HEK293T (cell line): ENCODE measurements at regions not wholly inside any gene's neighbourhood (a gene's known extent, or its start where the extent isn't known, plus 50 kb on each side); places are given as distances from the start of the nearest gene placed in this dataset.
A peak's percentile ranks its signal among the peaks of the same experiment; 100 is the strongest.
"Not testable (repeated sequence)": the region's sequence is repeated elsewhere in the genome, so short reads cannot be mapped to it uniquely, and the experiment has no call there.

ENCODE experiments used
- CTCF ChIA-PET: fragments of 350-600 bp; formaldehyde crosslinking; extraction: SDS; loops from one replicate; lab custom pipeline; 2021; ENCODE audit warnings: antibody characterized with exemption, inconsistent platforms; lab: Yijun Ruan, JAX
- POLR2A ChIA-PET: fragments of 350-600 bp; formaldehyde crosslinking; extraction: SDS; loops from one replicate; lab custom pipeline; 2020; ENCODE audit warnings: antibody characterized with exemption, inconsistent platforms; lab: Yijun Ruan, JAX
- DNase-seq: peaks from one replicate; pipeline ENCODE4 v3.0.0; 2012; ENCODE audit warnings: mixed read lengths; ENCODE audit errors: extremely low spot score
- ARNT ChIP-seq: fragments of 450-650 bp; IDR thresholded peaks from 2 replicates; pipeline ENCODE4 v1.6.1; 2017; ENCODE audit warnings: mild to moderate bottlenecking
- BHLHE40 ChIP-seq: fragments of 450-650 bp; IDR thresholded peaks from 2 replicates; pipeline ENCODE4 v1.6.1; 2016; ENCODE audit warnings: mild to moderate bottlenecking, moderate library complexity, borderline replicate concordance
- CTBP1 ChIP-seq: fragments of 450-650 bp; IDR thresholded peaks from 2 replicates; pipeline ENCODE4 v1.6.1; 2016; ENCODE audit warnings: borderline replicate concordance
- ELF4 ChIP-seq: fragments of 450-650 bp; IDR thresholded peaks from 2 replicates; pipeline ENCODE4 v1.6.1; 2017; ENCODE audit warnings: antibody characterized with exemption
- FOXA1 ChIP-seq: fragments of 450-650 bp; IDR thresholded peaks from 2 replicates; pipeline ENCODE4 v1.6.1; 2016; ENCODE audit warnings: mild to moderate bottlenecking
- FOXK2 ChIP-seq: fragments of 450-650 bp; IDR thresholded peaks from 2 replicates; pipeline ENCODE4 v1.6.1; 2016; ENCODE audit warnings: mild to moderate bottlenecking
- FOXM1 ChIP-seq: fragments of 450-650 bp; IDR thresholded peaks from 2 replicates; pipeline ENCODE4 v1.6.1; 2017; ENCODE audit warnings: mild to moderate bottlenecking, borderline replicate concordance
- HDGF ChIP-seq: fragments of 450-650 bp; IDR thresholded peaks from 2 replicates; pipeline ENCODE4 v1.6.1; 2017; ENCODE audit warnings: antibody characterized with exemption, borderline replicate concordance
- L3MBTL2 ChIP-seq: fragments of 450-650 bp; conservative IDR thresholded peaks from 2 replicates; pipeline ENCODE4 v1.6.1; 2016; ENCODE audit warnings: mild to moderate bottlenecking
- LEF1 ChIP-seq: fragments of 450-650 bp; IDR thresholded peaks from 2 replicates; pipeline ENCODE4 v1.6.1; 2017; ENCODE audit warnings: mild to moderate bottlenecking, borderline replicate concordance
- NFRKB ChIP-seq: fragments of 450-650 bp; IDR thresholded peaks from 2 replicates; pipeline ENCODE4 v1.6.1; 2016; ENCODE audit warnings: mild to moderate bottlenecking, moderate library complexity
- SP1 ChIP-seq: fragments of 450-650 bp; IDR thresholded peaks from 2 replicates; pipeline ENCODE4 v1.6.1; 2017
- SUZ12 ChIP-seq: fragments of 450-650 bp; IDR thresholded peaks from 2 replicates; pipeline ENCODE4 v1.6.1; 2016; ENCODE audit warnings: mild to moderate bottlenecking
- TARDBP ChIP-seq: fragments of 450-650 bp; IDR thresholded peaks from 2 replicates; pipeline ENCODE4 v1.6.1; 2016
- ZNF384 ChIP-seq: fragments of 450-650 bp; IDR thresholded peaks from 2 replicates; pipeline ENCODE4 v1.6.1; 2016
- TF ChIP-seq, protein P1 (sequence below): fragments of 450-650 bp; IDR thresholded peaks from 2 replicates; pipeline ENCODE4 v1.6.1; 2016

DNA sequence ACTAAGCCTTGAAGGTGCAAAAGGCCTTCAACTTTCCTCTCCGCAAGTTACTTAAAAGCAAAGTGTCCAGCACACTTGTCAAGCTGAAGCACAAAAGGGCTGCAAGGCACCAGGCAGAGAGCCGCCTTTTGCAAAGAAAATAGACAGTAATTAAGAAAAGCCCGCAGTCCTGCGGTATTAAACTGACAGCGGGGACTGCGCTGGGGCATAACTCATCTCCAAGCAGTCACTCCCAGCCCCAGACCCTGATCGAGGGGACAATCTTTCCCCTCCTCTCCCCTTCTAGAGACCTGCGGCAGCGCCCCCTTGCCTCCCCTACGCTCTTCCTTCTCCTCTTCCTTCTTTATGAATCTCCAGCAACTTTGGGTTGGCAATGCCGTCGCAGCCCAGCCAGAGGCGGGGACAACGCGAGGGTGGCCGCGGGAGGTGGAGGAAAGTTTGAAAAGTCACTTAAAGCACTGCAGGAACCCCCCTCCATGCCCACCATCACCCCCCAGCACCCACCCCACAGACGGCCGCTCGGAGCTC lies 200.9 kb upstream of the CAND1 start:
- TF ChIP-seq HDGF: no peak
- TF ChIP-seq ELF4: no peak
- TF ChIP-seq, protein P1, sequence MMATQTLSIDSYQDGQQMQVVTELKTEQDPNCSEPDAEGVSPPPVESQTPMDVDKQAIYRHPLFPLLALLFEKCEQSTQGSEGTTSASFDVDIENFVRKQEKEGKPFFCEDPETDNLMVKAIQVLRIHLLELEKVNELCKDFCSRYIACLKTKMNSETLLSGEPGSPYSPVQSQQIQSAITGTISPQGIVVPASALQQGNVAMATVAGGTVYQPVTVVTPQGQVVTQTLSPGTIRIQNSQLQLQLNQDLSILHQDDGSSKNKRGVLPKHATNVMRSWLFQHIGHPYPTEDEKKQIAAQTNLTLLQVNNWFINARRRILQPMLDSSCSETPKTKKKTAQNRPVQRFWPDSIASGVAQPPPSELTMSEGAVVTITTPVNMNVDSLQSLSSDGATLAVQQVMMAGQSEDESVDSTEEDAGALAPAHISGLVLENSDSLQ: peak; percentile 64
- POLR2A ChIA-PET: no interaction called here
- CTCF ChIA-PET: interaction anchor here (0.5 to 1.4 kb wide), 2 partner anchors 8 to 400 kb away, joined by 3 read pairs; no protein-coding TSS in a partner anchor
- peak; percentile 24 for DNase-seq

DNA sequence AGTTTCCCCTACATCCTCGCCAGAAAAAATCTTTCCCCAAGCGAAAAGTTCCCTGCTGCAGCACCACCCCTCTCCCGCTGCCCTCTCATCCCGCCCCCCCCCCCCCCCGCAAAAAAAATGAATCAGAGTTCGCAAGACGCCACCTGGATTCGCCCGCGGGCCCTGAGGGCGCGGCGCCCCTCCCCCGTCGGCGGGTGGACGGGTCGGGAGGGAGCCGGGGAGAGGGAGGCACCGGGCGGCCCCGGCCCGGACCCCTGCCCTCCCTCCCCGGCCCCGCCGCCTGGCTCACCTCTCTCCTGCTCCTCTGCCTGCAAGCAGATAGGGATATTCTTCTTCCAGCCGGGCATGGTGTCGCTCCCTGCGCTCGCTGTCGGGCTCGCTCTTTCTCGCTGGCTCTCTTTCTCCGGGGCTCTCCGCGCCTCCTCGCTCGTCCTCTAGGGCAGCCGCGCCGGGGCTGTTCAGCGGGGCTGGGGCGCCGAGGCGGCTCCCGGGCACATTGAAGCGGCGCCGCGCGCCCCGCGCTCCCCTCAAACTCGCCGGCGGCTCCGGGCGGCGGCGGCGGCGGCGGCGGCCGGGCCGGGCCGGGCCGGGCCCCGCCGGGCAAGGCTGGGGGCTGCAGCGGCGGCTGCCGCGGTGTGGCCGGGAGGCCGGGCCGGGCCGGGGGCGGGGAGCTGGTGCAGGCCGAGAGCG lies 200.3 kb upstream of the CAND1 start:
- POLR2A ChIA-PET: interaction anchor here (0.8 to 1.5 kb wide), 2 partner anchors 26 to 201 kb away, joined by 5 to 8 read pairs; partner anchors contain the start of gene CAND1
- DNase-seq: peak; percentile 52
- TF ChIP-seq L3MBTL2: no peak
- no peak for TF ChIP-seq ARNT
- TF ChIP-seq FOXK2: no peak
- TF ChIP-seq ZNF384: no peak
- CTCF ChIA-PET: interaction anchor here (1.2 to 1.4 kb wide), 2 partner anchors 9 to 43 kb away, joined by 3 to 4 read pairs; no protein-coding TSS in a partner anchor

DNA sequence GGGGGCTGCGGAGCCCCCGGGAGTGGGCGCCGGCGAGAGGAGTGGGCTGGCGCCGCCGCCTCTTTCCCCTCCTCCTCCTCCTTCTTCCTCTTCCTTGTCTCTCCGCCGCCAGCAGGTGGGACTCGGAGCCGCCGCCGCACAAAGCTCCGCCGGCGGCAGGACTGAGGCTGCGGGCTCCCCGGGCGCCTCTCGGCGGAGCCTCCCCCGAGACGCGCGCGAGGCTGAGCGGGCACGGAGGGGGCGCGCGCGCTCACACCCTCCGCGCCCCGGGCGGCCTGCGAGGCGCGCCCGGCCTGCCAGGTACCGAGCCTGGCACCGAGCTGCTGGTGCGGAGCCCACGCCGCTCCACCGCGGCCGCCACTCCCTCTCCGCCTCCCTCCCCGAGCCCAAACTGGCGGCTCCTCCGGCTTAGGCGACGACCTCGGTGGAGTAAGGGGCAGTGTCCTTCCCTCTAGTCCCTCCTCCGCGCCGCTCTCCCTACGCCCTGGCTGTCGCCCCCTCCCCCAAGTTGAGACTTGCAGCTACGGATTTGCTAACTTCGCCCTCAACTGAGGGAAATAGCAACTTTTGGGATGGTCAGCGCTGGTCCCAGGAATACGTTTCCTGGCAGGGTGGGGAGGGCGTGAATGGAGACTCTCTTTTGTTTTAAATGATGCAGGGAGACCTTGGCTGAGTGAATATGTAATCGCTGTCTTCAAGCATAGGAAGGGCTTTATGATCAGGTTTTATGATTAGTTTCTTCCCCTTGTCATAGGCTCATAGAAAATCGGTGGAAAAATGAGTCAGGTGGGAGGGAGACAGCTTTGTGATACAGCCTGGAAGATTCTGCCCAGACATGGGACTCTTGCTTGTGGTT lies 199.5 kb upstream of the CAND1 start:
- no peak for TF ChIP-seq TARDBP
- TF ChIP-seq HDGF: no peak
- no peak for TF ChIP-seq SP1
- TF ChIP-seq SUZ12: no peak
- no peak for TF ChIP-seq FOXA1
- no peak for TF ChIP-seq BHLHE40
- TF ChIP-seq L3MBTL2: peak; percentile 35
- peak; percentile 47 for DNase-seq
- CTCF ChIA-PET: interaction anchor here (1.2 kb wide), 1 partner anchor 43 kb away, joined by 4 read pairs; no protein-coding TSS in a partner anchor
- POLR2A ChIA-PET: interaction anchor here (0.8 to 1.5 kb wide), 3 partner anchors 27 to 200 kb away, joined by 4 to 8 read pairs (median 5); partner anchors contain the start of gene CAND1

DNA sequence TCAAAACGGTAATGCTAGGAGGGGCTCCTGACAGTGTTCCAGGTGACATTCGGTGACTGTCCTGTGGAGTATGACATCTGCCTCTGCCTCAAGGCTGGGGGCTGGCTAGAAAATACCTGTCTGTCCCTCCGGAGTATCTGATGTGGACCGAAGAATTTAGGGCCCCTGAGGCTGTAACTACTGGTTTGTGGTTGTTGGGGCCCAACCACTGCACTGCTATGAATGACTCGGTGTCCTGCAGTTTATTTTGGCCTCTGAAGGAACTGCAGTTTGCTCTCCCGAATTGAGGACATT lies 198.9 kb upstream of the CAND1 start:
- CTCF ChIA-PET: interaction anchor here (1.2 kb wide), 1 partner anchor 44 kb away, joined by 4 read pairs; no protein-coding TSS in a partner anchor
- POLR2A ChIA-PET: interaction anchor here (1.3 to 1.5 kb wide), 2 partner anchors 95 to 199 kb away, joined by 4 to 8 read pairs; partner anchors contain the start of gene CAND1
- no peak for DNase-seq
- no peak for TF ChIP-seq SUZ12
- TF ChIP-seq ARNT: no peak
- TF ChIP-seq CTBP1: no peak

DNA sequence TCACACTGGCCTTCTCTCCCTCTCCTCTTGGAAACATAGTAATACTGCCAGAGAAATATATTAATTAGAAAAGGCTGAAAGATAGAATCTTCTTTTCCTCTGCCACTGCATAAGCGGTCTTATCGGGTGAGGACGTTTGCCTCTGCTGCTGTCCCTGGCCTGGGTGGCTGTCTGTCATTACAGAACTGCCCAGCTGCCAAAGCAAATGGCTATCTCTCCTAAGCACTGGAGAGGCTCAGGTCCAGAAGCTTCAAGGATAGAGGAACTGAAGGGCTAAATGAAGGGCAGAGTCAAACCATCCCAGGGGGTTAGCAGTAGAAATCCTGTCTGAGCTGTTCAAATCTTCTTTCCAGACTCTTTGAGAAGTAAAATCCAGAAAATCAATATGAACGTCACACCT lies 198.6 kb upstream of the CAND1 start:
- ChIA-PET POLR2A (interaction anchor here (1.3 kb wide), 1 partner anchor 95 kb away, joined by 4 read pairs; no protein-coding TSS in a partner anchor), CTCF (no interaction called here)
- no peak for TF ChIP-seq L3MBTL2
- no peak for TF ChIP-seq TARDBP
- TF ChIP-seq FOXA1: no peak
- no peak for DNase-seq

DNA sequence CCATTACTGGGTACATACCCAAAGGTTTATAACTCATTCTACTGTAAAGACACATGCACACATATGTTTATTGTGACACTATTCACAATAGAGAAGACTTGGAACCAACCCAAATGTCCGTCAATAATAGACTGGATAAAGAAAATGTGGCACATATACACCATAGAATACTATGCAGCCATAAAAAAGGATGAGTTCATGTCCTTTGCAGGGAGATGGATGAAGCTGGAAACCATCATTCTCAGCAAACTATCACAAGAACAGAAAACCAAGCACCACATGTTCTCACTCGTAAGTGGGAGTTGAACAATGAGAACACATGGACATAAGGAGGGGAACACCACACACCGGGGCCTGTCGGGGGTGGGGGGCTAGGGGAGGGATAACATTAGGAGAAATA lies 196.9 kb upstream of the CAND1 start:
- CTCF ChIA-PET, POLR2A ChIA-PET, DNase-seq: not testable (repeated sequence)

DNA sequence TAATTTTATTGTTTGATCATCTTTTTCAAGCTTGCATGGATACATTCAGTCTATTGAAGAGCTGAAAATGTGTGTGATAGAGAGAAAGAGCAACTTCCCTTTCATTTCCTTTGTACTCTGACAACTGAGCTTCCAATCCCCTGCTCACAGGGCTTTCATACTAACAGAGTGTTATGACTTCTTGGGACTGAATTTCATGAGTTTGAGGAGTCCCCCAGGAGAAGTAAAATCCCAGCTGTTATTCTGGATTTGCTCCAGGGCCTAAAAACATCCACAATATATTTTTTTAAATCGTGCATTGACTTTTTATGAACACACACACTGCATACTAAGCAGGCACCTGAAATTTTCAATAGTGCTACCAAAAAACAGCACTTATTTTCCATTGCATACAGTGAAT lies 195.8 kb upstream of the CAND1 start:
- no peak for DNase-seq
- ChIA-PET CTCF (interaction anchor here (0.7 kb wide), 1 partner anchor 39 kb away, joined by 3 read pairs; no protein-coding TSS in a partner anchor), POLR2A (no interaction called here)
- no peak for TF ChIP-seq ELF4
- no peak for TF ChIP-seq FOXA1
- TF ChIP-seq HDGF: no peak
- no peak for TF ChIP-seq LEF1
- no peak for TF ChIP-seq CTBP1
- TF ChIP-seq FOXM1: no peak
- TF ChIP-seq ZNF384: no peak
- no peak for TF ChIP-seq SP1
- no peak for TF ChIP-seq SUZ12

DNA sequence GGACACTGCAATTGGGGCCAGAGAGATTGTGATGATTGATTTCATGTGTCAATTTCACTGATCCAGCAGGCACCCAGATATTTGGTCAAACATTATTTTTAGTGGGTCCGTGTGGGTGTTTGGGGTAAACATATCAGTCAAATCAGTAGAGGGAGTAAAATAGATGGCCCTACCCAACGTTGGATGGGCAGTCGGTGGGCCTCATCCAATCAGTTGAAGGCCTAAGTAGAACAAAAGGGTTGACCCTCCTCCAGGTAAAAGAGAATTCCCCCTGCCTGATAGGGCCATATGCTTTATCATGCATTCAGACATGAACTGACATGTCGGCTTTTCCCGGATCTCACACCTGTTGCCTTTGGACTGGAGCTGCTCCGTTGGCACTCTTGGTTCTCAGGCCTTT lies 195.1 kb upstream of the CAND1 start:
- TF ChIP-seq HDGF: no peak
- TF ChIP-seq BHLHE40: no peak
- TF ChIP-seq FOXK2: no peak
- no peak for TF ChIP-seq TARDBP
- TF ChIP-seq SUZ12: no peak
- TF ChIP-seq ELF4: no peak
- no peak for TF ChIP-seq SP1
- TF ChIP-seq, protein P1: no peak
- no peak for TF ChIP-seq LEF1
- no peak for TF ChIP-seq FOXM1
- TF ChIP-seq FOXA1: no peak
- no peak for TF ChIP-seq ARNT
- TF ChIP-seq CTBP1: no peak
- TF ChIP-seq ZNF384: no peak
- no peak for TF ChIP-seq NFRKB
- no peak for TF ChIP-seq L3MBTL2
- CTCF ChIA-PET: no interaction called here
- no peak for DNase-seq
- POLR2A ChIA-PET: no interaction called here
